GM23338 (cell line): ENCODE measurements at regions not wholly inside any gene's neighbourhood (a gene's known extent, or its start where the extent isn't known, plus 50 kb on each side); places are given as distances from the start of the nearest gene placed in this dataset.

Experiments
- CREB1 ChIP-seq: fragments of 250-450 bp; sonication (Bioruptor Pico); IDR thresholded peaks from 2 replicates; pipeline ENCODE4 v1.5.0; 2020; ENCODE audit warnings: low read depth, mild to moderate bottlenecking, moderate library complexity
- EZH2 ChIP-seq: fragments of 200-600 bp; sonication (generic); IDR thresholded peaks from one replicate; pipeline ENCODE4 v1.8.0; 2017; ENCODE audit warnings: antibody characterized with exemption, mild to moderate bottlenecking, low read depth; ENCODE audit not compliant: unreplicated experiment
- EZH2phosphoT487 ChIP-seq: fragments of 200-600 bp; sonication (generic); IDR thresholded peaks from one replicate; pipeline ENCODE4 v1.8.1; 2018; ENCODE audit warnings: antibody characterized with exemption; ENCODE audit not compliant: unreplicated experiment
- JUNB ChIP-seq: IDR thresholded peaks from one replicate; pipeline ENCODE4 v1.6.1; 2016; ENCODE audit warnings: antibody characterized with exemption; ENCODE audit not compliant: unreplicated experiment
- NANOG ChIP-seq: IDR thresholded peaks from 2 replicates; pipeline ENCODE4 v1.6.1; 2016; ENCODE audit warnings: antibody characterized with exemption, borderline replicate concordance
- POLR2AphosphoS5 ChIP-seq: IDR thresholded peaks from 2 replicates; pipeline ENCODE4 v1.6.1; 2016; ENCODE audit warnings: antibody characterized with exemption, low read depth
- TF ChIP-seq, protein P1 (sequence below), 2 experiments: fragments of 200-600 bp in 1 of 2; sonication (generic) in 1 of 2; conservative IDR thresholded peaks; 2 replicates each; pipeline versions ENCODE4 v1.5.1 to v1.6.1; 2016 to 2017; ENCODE audit warnings: antibody characterized with exemption in 2 of 2, low read depth in 2 of 2, mild to moderate bottlenecking in 2 of 2, moderate library complexity in 1 of 2
- TF ChIP-seq, protein P2 (sequence below): IDR thresholded peaks from one replicate; pipeline ENCODE4 v1.6.1; 2018; ENCODE audit warnings: antibody characterized with exemption; ENCODE audit not compliant: unreplicated experiment

DNA sequence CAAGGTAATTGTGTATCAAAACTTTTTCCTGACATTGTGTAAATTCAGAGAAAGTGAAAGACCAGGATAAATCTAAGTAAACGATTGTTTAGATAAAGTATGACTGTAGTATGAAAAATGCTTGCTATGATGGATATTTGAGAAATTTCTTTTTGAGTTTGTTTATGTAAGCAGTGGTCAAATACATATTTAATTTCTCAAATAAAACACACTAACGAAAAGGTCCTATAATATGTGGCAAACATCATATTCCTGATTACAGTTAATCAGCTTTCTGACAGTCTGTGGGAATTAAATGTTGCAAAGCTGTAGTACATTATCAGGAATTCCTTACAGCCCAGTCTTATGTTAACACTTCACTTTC, 636.9 kb downstream of the MMUT start:
- no peak for TF ChIP-seq POLR2AphosphoS5
- TF ChIP-seq, protein P1, sequence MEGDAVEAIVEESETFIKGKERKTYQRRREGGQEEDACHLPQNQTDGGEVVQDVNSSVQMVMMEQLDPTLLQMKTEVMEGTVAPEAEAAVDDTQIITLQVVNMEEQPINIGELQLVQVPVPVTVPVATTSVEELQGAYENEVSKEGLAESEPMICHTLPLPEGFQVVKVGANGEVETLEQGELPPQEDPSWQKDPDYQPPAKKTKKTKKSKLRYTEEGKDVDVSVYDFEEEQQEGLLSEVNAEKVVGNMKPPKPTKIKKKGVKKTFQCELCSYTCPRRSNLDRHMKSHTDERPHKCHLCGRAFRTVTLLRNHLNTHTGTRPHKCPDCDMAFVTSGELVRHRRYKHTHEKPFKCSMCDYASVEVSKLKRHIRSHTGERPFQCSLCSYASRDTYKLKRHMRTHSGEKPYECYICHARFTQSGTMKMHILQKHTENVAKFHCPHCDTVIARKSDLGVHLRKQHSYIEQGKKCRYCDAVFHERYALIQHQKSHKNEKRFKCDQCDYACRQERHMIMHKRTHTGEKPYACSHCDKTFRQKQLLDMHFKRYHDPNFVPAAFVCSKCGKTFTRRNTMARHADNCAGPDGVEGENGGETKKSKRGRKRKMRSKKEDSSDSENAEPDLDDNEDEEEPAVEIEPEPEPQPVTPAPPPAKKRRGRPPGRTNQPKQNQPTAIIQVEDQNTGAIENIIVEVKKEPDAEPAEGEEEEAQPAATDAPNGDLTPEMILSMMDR (conservative IDR thresholded peaks at IDR 0.05; ENCODE audit: low read depth in 2 of 2), result no peak
- TF ChIP-seq EZH2phosphoT487, result no peak
- TF ChIP-seq EZH2, result no peak
- TF ChIP-seq CREB1 (CRISPR knock-in tag), result no peak
- TF ChIP-seq, protein P2, sequence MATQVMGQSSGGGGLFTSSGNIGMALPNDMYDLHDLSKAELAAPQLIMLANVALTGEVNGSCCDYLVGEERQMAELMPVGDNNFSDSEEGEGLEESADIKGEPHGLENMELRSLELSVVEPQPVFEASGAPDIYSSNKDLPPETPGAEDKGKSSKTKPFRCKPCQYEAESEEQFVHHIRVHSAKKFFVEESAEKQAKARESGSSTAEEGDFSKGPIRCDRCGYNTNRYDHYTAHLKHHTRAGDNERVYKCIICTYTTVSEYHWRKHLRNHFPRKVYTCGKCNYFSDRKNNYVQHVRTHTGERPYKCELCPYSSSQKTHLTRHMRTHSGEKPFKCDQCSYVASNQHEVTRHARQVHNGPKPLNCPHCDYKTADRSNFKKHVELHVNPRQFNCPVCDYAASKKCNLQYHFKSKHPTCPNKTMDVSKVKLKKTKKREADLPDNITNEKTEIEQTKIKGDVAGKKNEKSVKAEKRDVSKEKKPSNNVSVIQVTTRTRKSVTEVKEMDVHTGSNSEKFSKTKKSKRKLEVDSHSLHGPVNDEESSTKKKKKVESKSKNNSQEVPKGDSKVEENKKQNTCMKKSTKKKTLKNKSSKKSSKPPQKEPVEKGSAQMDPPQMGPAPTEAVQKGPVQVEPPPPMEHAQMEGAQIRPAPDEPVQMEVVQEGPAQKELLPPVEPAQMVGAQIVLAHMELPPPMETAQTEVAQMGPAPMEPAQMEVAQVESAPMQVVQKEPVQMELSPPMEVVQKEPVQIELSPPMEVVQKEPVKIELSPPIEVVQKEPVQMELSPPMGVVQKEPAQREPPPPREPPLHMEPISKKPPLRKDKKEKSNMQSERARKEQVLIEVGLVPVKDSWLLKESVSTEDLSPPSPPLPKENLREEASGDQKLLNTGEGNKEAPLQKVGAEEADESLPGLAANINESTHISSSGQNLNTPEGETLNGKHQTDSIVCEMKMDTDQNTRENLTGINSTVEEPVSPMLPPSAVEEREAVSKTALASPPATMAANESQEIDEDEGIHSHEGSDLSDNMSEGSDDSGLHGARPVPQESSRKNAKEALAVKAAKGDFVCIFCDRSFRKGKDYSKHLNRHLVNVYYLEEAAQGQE, result no peak
- TF ChIP-seq JUNB, result no peak
- TF ChIP-seq NANOG, result no peak
